Activated naive CD8-positive, alpha-beta T cell treated with anti-CD3 and anti-CD28 coated beads for 36 hours (primary cell): ENCODE measurements at regions not wholly inside any gene's neighbourhood (a gene's known extent, or its start where the extent isn't known, plus 50 kb on each side); places are given as distances from the start of the nearest gene placed in this dataset.

Source experiments
- DNase-seq: peaks from one replicate; pipeline ENCODE4 v3.0.0; 2021
- H3K27ac Mint-ChIP-seq: one replicate; pipeline ENCODE4 v1.8.0; 2022; ENCODE audit warnings: mild to moderate bottlenecking, moderate library complexity, mixed read lengths
- H3K27me3 Mint-ChIP-seq: one replicate; pipeline ENCODE4 v1.8.0; 2022; ENCODE audit warnings: mild to moderate bottlenecking, mixed read lengths
- H3K36me3 Mint-ChIP-seq: one replicate; pipeline ENCODE4 v1.8.0; 2021; ENCODE audit warnings: mild to moderate bottlenecking, mixed read lengths
- H3K4me1 Mint-ChIP-seq: one replicate; pipeline ENCODE4 v1.8.0; 2021; ENCODE audit warnings: mixed read lengths
- H3K4me3 Mint-ChIP-seq: one replicate; pipeline ENCODE4 v1.8.0; 2022; ENCODE audit warnings: mild to moderate bottlenecking, moderate library complexity, mixed read lengths
- H3K9me3 Mint-ChIP-seq: one replicate; pipeline ENCODE4 v1.8.0; 2022; ENCODE audit warnings: mixed read lengths

- H3K27ac Mint-ChIP-seq: no peak overlapping the region
- no peaks in the 10 kb centered on the region for H3K36me3 Mint-ChIP-seq
- no peak overlapping the region for H3K4me3 Mint-ChIP-seq
- no peaks in the 10 kb centered on the region for H3K9me3 Mint-ChIP-seq
- H3K27me3 Mint-ChIP-seq: peaks cover 8% of the 10 kb centered on the region
- peaks cover 18% of the 10 kb centered on the region for H3K4me1 Mint-ChIP-seq
- no peak for DNase-seq
These were observed 460.0 kb downstream of the PDCD6IP start for GRCh38 chr3:34258271-34258998.

- Mint-ChIP-seq H3K27me3 (peaks cover 4% of the 10 kb centered on the region), H3K27ac (no peak overlapping the region), H3K4me1 (peaks cover 18% of the 10 kb centered on the region), H3K4me3 (no peak overlapping the region), H3K9me3 (no peaks in the 10 kb centered on the region), H3K36me3 (no peaks in the 10 kb centered on the region)
- DNase-seq: peak; percentile 19
These were observed 462.0 kb downstream of the PDCD6IP start for GRCh38 chr3:34260271-34261000.

- Mint-ChIP-seq H3K4me3 (no peak overlapping the region), H3K4me1 (peaks cover 18% of the 10 kb centered on the region), H3K9me3 (no peaks in the 10 kb centered on the region), H3K27ac (no peak overlapping the region), H3K36me3 (no peaks in the 10 kb centered on the region), H3K27me3 (peaks cover 4% of the 10 kb centered on the region)
- DNase-seq: no peak
These were observed 462.6 kb downstream of the PDCD6IP start for GRCh38 chr3:34261001-34261385.

- no peak for DNase-seq
- Mint-ChIP-seq H3K9me3 (no peaks in the 10 kb centered on the region), H3K4me3 (no peak overlapping the region), H3K4me1 (peaks cover 18% of the 10 kb centered on the region), H3K27ac (no peak overlapping the region), H3K27me3 (peaks cover 4% of the 10 kb centered on the region), H3K36me3 (no peaks in the 10 kb centered on the region)
These were observed 464.7 kb downstream of the PDCD6IP start for GRCh38 chr3:34263101-34263621.

DNA sequence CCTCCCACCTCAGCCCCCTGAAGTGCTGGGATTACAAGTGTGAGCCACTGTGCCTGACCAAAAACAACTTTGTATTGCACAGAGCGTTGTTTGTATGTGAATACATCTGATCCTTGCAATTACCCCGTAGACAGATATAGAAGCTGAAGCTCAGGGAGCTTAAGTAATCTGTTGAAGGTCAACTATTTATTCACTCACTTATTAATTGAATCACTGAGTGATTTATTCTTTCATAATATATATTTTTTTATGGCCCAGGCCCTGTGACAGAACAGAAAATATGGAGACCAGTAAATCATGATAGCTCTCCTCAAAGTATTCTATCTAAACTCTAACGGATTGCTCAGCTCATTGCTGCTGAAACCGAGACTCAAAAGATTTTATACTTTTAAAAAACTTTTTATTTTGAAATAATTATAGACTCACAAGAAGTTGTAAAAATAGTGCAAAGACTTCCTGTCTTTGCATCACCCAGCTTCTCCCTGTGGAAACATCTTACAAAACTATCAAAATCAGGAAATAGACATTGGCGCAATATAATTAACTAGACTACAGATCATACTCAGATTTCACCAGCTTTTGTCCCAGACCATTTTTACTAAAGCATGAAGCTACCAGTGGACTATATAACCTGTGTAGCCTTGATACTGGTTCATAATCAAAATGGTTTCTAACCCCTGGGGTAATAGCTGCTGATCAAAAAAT, 466.1 kb downstream of the PDCD6IP start:
- H3K4me1 Mint-ChIP-seq: peaks cover 18% of the 10 kb centered on the region
- no peaks in the 10 kb centered on the region for H3K9me3 Mint-ChIP-seq
- no peaks in the 10 kb centered on the region for H3K36me3 Mint-ChIP-seq
- peaks cover 7% of the 10 kb centered on the region for H3K27me3 Mint-ChIP-seq
- H3K4me3 Mint-ChIP-seq: no peak overlapping the region
- no peak overlapping the region for H3K27ac Mint-ChIP-seq
- no peak for DNase-seq

DNA sequence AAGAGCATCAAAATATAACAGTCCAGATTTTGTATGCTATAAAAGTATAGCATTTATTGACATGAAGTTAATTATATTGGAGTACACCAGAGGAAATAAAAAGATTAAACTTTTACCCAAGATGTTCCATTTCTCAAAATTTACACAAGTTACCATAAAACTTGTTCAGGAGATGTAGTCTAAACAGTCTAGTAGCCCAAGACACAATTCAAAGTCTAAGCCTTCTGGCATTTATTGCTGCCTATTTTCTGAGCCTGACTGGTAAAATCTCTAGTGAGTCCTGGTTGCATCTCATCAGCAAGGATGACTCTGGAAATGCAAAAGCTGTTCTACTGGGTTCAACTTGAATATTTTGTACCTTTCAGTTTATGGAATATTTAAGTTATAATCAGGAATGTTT, 468.7 kb downstream of the PDCD6IP start:
- Mint-ChIP-seq H3K36me3 (no peaks in the 10 kb centered on the region), H3K27me3 (peaks cover 3% of the 10 kb centered on the region), H3K9me3 (no peaks in the 10 kb centered on the region)

GRCh38 chr3:34268032-34268709, 469.7 kb downstream of the PDCD6IP start:
- Mint-ChIP-seq H3K27ac (no peak overlapping the region), H3K4me1 (no peaks in the 10 kb centered on the region), H3K9me3 (no peaks in the 10 kb centered on the region), H3K27me3 (peaks cover 3% of the 10 kb centered on the region), H3K4me3 (no peak overlapping the region), H3K36me3 (no peaks in the 10 kb centered on the region)
- DNase-seq: no peak

More for the DNA sequence above, 468.7 kb downstream of the PDCD6IP start:
- DNase-seq: no peak
- Mint-ChIP-seq H3K4me1 (peaks cover 7% of the 10 kb centered on the region), H3K4me3 (no peak overlapping the region), H3K27ac (no peak overlapping the region)

DNA sequence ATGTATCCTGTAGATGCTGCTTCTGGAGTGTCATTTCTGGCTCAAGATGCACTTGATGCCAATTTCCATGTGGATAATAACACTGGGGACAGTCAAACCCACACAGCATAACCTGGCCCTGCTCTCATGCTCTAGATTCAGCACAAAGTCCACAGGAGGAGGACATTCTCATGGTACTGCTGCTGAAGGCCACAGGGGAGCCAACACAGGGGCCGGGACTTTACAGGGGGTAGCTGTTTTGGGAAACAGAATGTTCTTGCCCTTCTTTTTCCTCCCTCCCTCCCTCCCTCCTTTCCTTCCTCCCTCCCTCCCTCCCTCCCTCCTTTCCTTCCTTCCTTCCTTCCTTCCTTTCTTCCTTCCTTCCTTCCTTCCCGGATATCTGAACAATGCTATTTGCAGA, 477.4 kb downstream of the PDCD6IP start:
- Mint-ChIP-seq H3K4me1 (no peaks in the 10 kb centered on the region), H3K4me3 (no peak overlapping the region), H3K9me3 (no peaks in the 10 kb centered on the region), H3K27me3 (no peaks in the 10 kb centered on the region), H3K36me3 (no peaks in the 10 kb centered on the region), H3K27ac (no peak overlapping the region)
- DNase-seq: no peak

DNA sequence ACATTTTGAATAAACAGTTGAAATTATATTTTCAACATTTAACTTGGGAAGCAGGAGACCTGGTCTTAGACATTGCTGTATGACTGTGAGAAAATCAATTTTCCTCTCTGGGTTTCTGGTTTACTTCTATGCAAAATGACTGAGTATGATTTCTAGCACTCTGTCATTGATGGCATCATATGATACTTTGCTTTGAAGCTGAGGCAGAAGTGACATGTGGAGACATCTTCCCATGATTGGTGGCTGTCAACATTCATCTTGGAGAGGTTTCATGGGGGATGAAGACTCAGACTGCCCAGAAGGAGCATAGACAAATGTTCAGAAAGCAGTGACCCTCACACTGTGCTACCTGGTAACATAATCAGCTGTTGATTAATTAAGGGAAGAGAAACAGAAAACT, 477.9 kb downstream of the PDCD6IP start:
- no peaks in the 10 kb centered on the region for H3K27me3 Mint-ChIP-seq

GRCh38 chr3:34277110-34277509, 478.7 kb downstream of the PDCD6IP start:
- Mint-ChIP-seq H3K4me3 (no peak overlapping the region), H3K27me3 (no peaks in the 10 kb centered on the region), H3K4me1 (no peaks in the 10 kb centered on the region), H3K36me3 (no peaks in the 10 kb centered on the region), H3K9me3 (no peaks in the 10 kb centered on the region), H3K27ac (no peak overlapping the region)
- DNase-seq: no peak

More for the DNA sequence above, 477.9 kb downstream of the PDCD6IP start:
- no peak for DNase-seq
- Mint-ChIP-seq H3K4me3 (no peak overlapping the region), H3K27ac (no peak overlapping the region), H3K9me3 (no peaks in the 10 kb centered on the region), H3K4me1 (no peaks in the 10 kb centered on the region), H3K36me3 (no peaks in the 10 kb centered on the region)

GRCh38 chr3:34279901-34280300, 481.5 kb downstream of the PDCD6IP start:
- Mint-ChIP-seq H3K4me3 (no peak overlapping the region), H3K27ac (no peak overlapping the region), H3K4me1 (no peaks in the 10 kb centered on the region), H3K27me3 (no peaks in the 10 kb centered on the region), H3K9me3 (no peaks in the 10 kb centered on the region), H3K36me3 (no peaks in the 10 kb centered on the region)
- DNase-seq: no peak

GRCh38 chr3:34283751-34284150, 485.3 kb downstream of the PDCD6IP start:
- no peaks in the 10 kb centered on the region for H3K27me3 Mint-ChIP-seq
- H3K36me3 Mint-ChIP-seq: no peaks in the 10 kb centered on the region
- no peaks in the 10 kb centered on the region for H3K4me1 Mint-ChIP-seq
- no peak for DNase-seq
- no peak overlapping the region for H3K4me3 Mint-ChIP-seq
- no peak overlapping the region for H3K27ac Mint-ChIP-seq
- no peaks in the 10 kb centered on the region for H3K9me3 Mint-ChIP-seq

DNA sequence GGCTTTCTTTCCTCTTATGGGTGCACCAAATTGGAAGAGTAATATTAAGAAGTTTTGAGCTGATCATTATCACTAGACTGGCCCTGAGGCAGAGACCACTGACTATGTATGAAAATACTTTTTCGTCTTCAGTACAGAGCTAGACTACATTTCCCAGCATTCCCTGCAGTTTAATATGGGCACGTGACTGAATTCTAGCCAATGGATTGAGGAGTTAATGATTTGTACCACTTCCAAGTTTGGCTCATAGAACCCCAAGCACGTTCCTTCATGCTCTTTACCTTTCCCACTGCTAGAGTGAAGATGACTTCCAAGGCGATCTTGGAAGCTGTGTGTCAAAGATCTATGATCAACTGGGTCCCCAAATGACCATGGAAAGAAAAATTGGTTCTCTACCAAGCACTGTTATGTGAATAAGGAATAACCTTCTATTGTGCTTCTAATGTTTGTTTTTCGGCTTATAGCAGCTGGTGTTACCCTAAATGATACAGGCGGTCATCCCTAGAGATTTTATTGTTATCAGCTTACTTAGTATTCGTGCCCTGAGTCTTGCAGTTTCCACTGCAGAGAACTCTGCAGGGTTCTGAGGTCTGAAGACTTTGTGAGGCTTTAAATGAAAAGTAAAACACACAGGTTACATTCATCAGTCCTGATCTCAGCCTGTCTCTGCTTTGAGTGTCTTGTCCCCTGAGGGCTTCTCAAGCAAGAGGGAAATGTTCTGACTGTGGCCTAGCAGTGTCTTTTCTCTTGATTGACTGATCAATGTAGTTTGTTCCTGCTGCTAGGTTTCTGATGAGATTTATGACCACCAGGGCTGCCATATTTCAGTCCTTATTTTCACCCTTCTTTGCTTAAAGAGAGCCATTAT, 486.8 kb downstream of the PDCD6IP start:
- no peaks in the 10 kb centered on the region for H3K36me3 Mint-ChIP-seq
- H3K4me3 Mint-ChIP-seq: no peak overlapping the region
- no peaks in the 10 kb centered on the region for H3K4me1 Mint-ChIP-seq
- H3K27ac Mint-ChIP-seq: no peak overlapping the region
- no peak for DNase-seq
- no peaks in the 10 kb centered on the region for H3K27me3 Mint-ChIP-seq
- no peaks in the 10 kb centered on the region for H3K9me3 Mint-ChIP-seq

DNA sequence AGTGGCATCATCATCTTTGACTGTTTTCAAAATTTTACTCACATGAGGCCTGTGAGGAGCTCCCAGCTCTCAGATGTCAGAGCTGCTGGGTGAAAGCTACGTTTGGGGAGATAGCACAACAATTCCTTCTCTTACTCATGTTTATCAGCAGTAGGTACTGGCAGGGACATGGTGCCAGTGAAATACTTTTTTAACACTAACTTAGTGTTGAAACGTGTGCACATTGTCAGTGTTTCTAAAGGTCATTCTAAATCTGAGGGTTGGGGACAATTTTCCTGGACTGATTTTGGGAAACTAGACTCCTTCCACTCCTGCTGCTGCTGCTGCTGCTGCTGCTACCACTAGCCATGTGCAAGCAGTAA, 487.4 kb downstream of the PDCD6IP start:
- Mint-ChIP-seq H3K4me3 (no peak overlapping the region), H3K36me3 (no peaks in the 10 kb centered on the region), H3K9me3 (no peaks in the 10 kb centered on the region), H3K27ac (no peak overlapping the region), H3K27me3 (no peaks in the 10 kb centered on the region), H3K4me1 (no peaks in the 10 kb centered on the region)
- no peak for DNase-seq
